Omental fat pad (tissue), 3 donors: ENCODE measurements at regions not wholly inside any gene's neighbourhood (a gene's known extent, or its start where the extent isn't known, plus 50 kb on each side); places are given as distances from the start of the nearest gene placed in this dataset.

Experiments
- ATAC-seq: fragments of 150-250 bp; one replicate; pipeline ENCODE4 v1.9.1; 2016; ENCODE audit warnings: mild to moderate bottlenecking, moderate library complexity; ENCODE audit not compliant: low FRiP score
- DNase-seq: peaks from one replicate; pipeline ENCODE4 v3.0.0-alpha.2; 2019; ENCODE audit warnings: low spot score
- TF ChIP-seq, protein P1 (sequence below), 3 donors: fragments of 450-650 bp; IDR thresholded peaks; one replicate each; pipeline ENCODE4 v1.5.1; 2016 to 2017; ENCODE audit warnings: antibody characterized with exemption in 3 of 3, mild to moderate bottlenecking in 3 of 3, moderate library complexity in 2 of 3

DNA sequence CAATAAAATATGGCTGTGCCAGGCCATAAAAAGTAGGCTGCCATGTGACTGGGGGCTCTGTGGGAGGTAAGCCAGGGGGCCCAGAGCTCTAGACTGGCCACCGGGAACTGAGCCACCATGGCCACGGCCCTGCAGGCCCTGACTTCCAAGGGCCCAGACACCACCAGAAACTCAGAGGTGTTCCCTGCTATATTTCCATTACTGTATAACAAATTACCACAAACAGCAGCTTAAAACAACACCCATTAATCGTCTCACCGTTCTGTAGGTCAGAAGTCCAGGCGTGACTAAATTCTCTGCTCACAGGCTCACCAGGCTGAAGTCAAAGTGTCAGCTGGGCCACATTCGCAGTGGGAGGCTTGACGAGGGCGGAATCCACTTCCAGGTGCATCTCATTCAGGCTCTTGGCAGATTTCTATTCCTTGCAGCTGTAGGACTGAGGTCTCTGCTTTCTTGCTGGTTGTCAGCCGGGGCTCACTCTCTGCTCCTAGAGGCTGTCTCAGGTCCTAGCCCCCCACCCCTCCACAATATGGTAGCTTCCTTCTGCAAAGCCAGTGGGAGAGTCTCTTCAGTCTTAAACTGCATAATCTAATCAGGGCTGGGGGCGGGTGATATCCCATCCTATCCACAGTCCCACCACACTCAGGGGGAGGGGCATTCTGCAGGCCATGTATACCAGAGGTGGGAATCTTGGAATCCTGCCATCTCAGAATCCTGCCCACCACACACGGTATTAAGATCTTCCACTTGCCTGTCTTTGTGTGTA, 125.4 kb downstream of the C5orf15 start:
- TF ChIP-seq, protein P1, sequence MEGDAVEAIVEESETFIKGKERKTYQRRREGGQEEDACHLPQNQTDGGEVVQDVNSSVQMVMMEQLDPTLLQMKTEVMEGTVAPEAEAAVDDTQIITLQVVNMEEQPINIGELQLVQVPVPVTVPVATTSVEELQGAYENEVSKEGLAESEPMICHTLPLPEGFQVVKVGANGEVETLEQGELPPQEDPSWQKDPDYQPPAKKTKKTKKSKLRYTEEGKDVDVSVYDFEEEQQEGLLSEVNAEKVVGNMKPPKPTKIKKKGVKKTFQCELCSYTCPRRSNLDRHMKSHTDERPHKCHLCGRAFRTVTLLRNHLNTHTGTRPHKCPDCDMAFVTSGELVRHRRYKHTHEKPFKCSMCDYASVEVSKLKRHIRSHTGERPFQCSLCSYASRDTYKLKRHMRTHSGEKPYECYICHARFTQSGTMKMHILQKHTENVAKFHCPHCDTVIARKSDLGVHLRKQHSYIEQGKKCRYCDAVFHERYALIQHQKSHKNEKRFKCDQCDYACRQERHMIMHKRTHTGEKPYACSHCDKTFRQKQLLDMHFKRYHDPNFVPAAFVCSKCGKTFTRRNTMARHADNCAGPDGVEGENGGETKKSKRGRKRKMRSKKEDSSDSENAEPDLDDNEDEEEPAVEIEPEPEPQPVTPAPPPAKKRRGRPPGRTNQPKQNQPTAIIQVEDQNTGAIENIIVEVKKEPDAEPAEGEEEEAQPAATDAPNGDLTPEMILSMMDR (IDR thresholded peaks at IDR 0.05) = no peak
- ATAC-seq = no peak
- DNase-seq = no peak

DNA sequence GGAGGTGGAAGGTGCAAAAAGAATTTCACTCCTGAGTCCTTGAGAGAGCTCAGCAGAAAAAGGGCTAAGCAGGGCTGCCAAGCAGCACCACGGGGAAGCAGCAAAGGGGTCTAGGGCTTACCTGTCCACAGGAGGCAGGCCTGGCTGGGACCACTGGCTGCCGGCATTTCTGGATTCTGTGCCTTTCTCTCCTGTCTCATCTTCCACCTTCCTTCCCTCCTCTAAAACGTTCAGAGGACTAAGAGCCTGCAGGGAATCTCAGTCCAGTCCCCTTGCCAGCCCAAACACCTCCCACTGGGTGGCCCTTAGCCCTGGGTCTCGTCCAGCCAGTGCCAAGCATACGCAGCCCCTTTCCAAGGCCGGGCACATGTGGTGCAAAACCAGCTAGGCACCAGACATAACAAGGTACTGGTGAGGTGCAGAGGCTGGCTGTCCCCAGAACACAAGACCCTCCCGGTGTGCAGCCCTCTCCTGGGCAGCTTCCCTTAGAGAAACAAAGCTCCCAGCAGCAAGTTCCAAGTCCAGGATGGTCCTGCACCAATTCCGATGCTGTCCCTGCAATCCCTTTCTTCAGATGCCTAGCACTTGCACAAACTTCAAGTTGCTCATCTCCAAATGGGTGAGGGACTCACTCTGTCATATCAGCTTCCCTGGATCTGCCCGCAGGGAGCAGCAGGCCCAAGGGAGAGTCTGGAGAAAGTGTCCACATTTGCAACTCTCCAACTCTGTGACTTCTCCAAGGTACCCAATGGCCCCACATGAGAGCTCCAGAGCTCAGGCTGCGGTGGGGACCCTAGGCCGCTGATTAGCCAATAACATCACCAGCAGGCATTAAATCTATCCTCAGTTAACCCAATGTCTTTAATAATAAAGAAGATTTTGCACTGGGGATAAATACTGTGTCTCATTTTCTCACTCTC, 126.3 kb downstream of the C5orf15 start:
- no peak for ATAC-seq
- TF ChIP-seq, protein P1 (IDR thresholded peaks at IDR 0.05) = no peak
- no peak for DNase-seq

DNA sequence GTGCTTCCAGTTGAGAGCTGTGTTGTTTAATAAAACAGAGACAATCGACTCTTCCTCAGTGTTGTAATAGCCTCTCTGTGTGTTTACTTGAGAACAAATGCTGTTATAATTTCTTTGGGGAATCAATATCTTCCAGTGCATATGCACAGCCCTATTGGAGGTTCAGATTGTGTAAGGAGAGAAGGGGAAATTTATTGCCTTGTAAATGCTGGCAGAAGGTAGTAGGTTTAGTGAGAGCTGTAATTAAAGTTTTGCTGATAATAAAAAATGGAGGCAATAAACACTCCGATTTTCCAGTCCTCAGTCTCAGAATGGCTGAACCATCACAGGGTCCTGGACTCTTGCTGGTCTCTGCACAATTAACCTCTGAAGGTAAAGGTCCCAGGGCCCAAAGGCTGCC, 128.3 kb downstream of the C5orf15 start:
- DNase-seq = no peak
- TF ChIP-seq, protein P1 (IDR thresholded peaks at IDR 0.05) = no peak
- no peak for ATAC-seq

DNA sequence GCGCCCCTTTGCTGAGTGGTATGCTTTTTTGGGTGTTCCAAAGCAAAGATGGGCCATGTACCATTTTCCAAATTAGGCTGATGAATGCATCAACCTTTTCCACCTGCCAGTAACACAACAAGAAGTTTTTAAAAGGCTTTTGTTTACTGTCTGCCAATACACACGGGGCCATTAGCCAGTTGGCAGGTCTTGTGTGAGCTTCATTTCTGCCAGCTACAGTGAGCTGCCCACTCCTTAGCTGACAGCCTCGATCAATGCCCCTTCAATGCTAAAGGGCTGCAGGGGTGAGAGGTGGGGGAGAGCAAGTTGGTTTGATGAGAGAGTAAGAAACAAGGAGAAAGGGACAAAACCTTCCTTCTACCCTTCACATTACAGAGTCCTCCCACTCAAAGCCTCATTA, 128.7 kb downstream of the C5orf15 start:
- ATAC-seq (no peak), DNase-seq (no peak)
- TF ChIP-seq, protein P1 (IDR thresholded peaks at IDR 0.05) = no peak

DNA sequence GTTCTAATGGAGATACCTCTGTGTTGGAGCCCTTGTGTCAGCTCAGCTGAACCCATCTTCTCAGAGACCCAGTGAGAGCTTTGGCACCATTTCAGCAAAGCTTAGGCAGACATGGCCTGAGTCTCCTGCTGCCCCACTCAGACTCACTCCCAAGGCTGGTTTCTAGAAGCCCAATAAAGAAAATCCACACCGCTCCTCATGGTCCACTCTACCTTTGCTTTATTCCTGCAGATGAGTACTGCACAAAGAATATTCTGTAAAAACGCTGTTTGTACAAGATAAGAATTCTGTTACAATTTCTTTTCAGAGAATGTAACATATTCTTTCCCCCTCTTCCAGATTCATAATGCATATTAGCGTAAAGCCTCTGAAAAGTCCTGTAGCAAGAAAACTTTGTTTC, 129.3 kb downstream of the C5orf15 start:
- DNase-seq = no peak
- TF ChIP-seq, protein P1 (IDR thresholded peaks at IDR 0.05) = no peak
- ATAC-seq = no peak

DNA sequence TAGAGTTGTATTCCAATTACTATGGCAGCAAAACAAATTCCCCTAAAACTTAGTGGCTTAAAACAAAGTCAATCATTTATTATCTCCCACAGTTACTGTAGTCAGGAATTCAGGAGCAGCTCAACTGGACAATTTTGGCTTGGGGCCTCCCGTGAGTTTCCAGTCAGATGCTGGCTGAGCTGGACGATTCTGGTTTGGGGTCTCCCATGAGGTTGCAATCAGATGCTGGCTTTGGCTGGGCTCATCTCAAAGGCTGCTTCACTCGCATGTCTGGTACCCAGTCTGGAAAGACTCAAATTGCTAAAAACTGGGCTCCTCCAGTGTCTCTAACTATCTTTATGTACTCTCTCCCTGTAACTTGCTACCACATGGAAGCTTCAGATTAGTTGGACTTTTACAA, 130.1 kb downstream of the C5orf15 start:
- ATAC-seq = no peak
- TF ChIP-seq, protein P1 (IDR thresholded peaks at IDR 0.05) = no peak
- DNase-seq = no peak
